DND-41 (cell line): ENCODE measurements at regions not wholly inside any gene's neighbourhood (a gene's known extent, or its start where the extent isn't known, plus 50 kb on each side); places are given as distances from the start of the nearest gene placed in this dataset.

Source experiments
- ATAC-seq: fragments of 200-7000 bp; cut with Tn5 transposase; 3 replicates; pipeline ENCODE4 v1.9.1; 2021; ENCODE audit warnings: low read depth; ENCODE audit not compliant: insufficient read depth
- DNase-seq: peaks from one replicate; pipeline ENCODE4 v3.0.0-alpha.2; 2020
- H2AFZ ChIP-seq: 2 replicates; pipeline ENCODE4 v1.6.0; 2012; ENCODE audit warnings: low read depth, low read length
- H3K27ac ChIP-seq: 2 replicates; pipeline ENCODE4 v1.5.1; 2012; ENCODE audit warnings: low read length, inconsistent platforms
- H3K27me3 ChIP-seq: fragments of 200-600 bp; sonication (generic); 2 replicates; pipeline ENCODE4 v1.6.0; 2012; ENCODE audit warnings: low read length, mild to moderate bottlenecking, inconsistent platforms; ENCODE audit not compliant: insufficient read depth, poor library complexity
- H3K36me3 ChIP-seq: 2 replicates; pipeline ENCODE4 v1.5.1; 2012; ENCODE audit warnings: low read length, inconsistent platforms; ENCODE audit not compliant: insufficient read depth
- H3K4me1 ChIP-seq: 2 replicates; pipeline ENCODE4 v1.5.1; 2012; ENCODE audit warnings: mild to moderate bottlenecking, low read length; ENCODE audit not compliant: insufficient read depth
- H3K4me2 ChIP-seq: 2 replicates; pipeline ENCODE4 v1.6.0; 2012; ENCODE audit warnings: mild to moderate bottlenecking, moderate library complexity, low read length, inconsistent platforms; ENCODE audit not compliant: insufficient read depth
- H3K4me3 ChIP-seq, 2 experiments: fragments of 200-600 bp in 1 of 2; shearing (Covaris generic) in 1 of 2; 2 replicates each; pipeline ENCODE4 v1.5.1; 2012 to 2016; ENCODE audit warnings: inconsistent platforms in 2 of 2, low read length in 2 of 2, mild to moderate bottlenecking in 2 of 2, low read depth in 1 of 2, moderate library complexity in 1 of 2
- H3K79me2 ChIP-seq: 2 replicates; pipeline ENCODE4 v1.6.0; 2012; ENCODE audit warnings: low read length, inconsistent platforms; ENCODE audit not compliant: insufficient read depth
- H3K9ac ChIP-seq: 2 replicates; pipeline ENCODE4 v1.6.0; 2012; ENCODE audit warnings: low read depth, mild to moderate bottlenecking, inconsistent platforms, low read length, moderate library complexity
- H3K9me3 ChIP-seq: 2 replicates; pipeline ENCODE4 v1.5.1; 2012; ENCODE audit warnings: low read length, moderate library complexity, mild to moderate bottlenecking, inconsistent platforms; ENCODE audit not compliant: insufficient read depth, severe bottlenecking
- H4K20me1 ChIP-seq: 2 replicates; pipeline ENCODE4 v1.6.0; 2012; ENCODE audit warnings: low read length; ENCODE audit not compliant: insufficient read depth
- CTCF ChIP-seq: IDR thresholded peaks from 2 replicates; pipeline ENCODE4 v1.5.1; 2012; ENCODE audit warnings: borderline replicate concordance, low read length, moderate library complexity, mild to moderate bottlenecking; ENCODE audit not compliant: poor library complexity, severe bottlenecking; ENCODE audit errors: extremely low read depth
- EZH2 ChIP-seq: IDR thresholded peaks from 3 replicates; pipeline ENCODE4 v1.6.1; 2012; ENCODE audit warnings: borderline replicate concordance, low read depth, mild to moderate bottlenecking, moderate library complexity, low read length, inconsistent platforms; ENCODE audit not compliant: severe bottlenecking

- Histone ChIP-seq H3K9me3 (no peaks in the 10 kb centered on the region), H3K36me3 (no peaks in the 10 kb centered on the region), H3K27me3 (no peaks in the 10 kb centered on the region), H4K20me1 (no peaks in the 10 kb centered on the region), H3K79me2 (no peaks in the 10 kb centered on the region), H3K27ac (no peak overlapping the region), H3K4me2 (no peak overlapping the region), H3K4me1 (no peaks in the 10 kb centered on the region), H3K4me3 (no peak overlapping the region), H2AFZ (no peak overlapping the region), H3K9ac (no peak overlapping the region)
- no peak for ATAC-seq
- no peak for DNase-seq
- TF ChIP-seq EZH2 (no peak), CTCF (no peak)
These were observed 711.1 kb upstream of the EPHA7 start for GRCh38 chr6:94130478-94130877.

- DNase-seq (no peak), ATAC-seq (no peak)
- no peak overlapping the region for H2AFZ ChIP-seq
- no peaks in the 10 kb centered on the region for H3K27me3 ChIP-seq
- H4K20me1 ChIP-seq = no peaks in the 10 kb centered on the region
- H3K4me1 ChIP-seq = no peaks in the 10 kb centered on the region
- TF ChIP-seq CTCF (no peak), EZH2 (no peak)
- no peaks in the 10 kb centered on the region for H3K36me3 ChIP-seq
- H3K79me2 ChIP-seq = no peaks in the 10 kb centered on the region
- H3K9ac ChIP-seq = no peak overlapping the region
- no peak overlapping the region for H3K27ac ChIP-seq
- no peak overlapping the region for H3K4me2 ChIP-seq
- H3K4me3 ChIP-seq = no peak overlapping the region
- H3K9me3 ChIP-seq = no peaks in the 10 kb centered on the region
These were observed 710.6 kb upstream of the EPHA7 start for GRCh38 chr6:94129926-94130325.

GRCh38 chr6:94127716-94128115 lies 708.4 kb upstream of the EPHA7 start:
- Histone ChIP-seq H3K9ac (no peak overlapping the region), H3K4me2 (no peak overlapping the region), H4K20me1 (no peaks in the 10 kb centered on the region), H3K36me3 (no peaks in the 10 kb centered on the region), H3K79me2 (no peaks in the 10 kb centered on the region), H2AFZ (no peak overlapping the region), H3K4me3 (no peak overlapping the region), H3K27ac (no peak overlapping the region), H3K4me1 (no peaks in the 10 kb centered on the region), H3K27me3 (no peaks in the 10 kb centered on the region), H3K9me3 (no peaks in the 10 kb centered on the region)
- ATAC-seq = no peak
- TF ChIP-seq CTCF = no peak
- no peak for TF ChIP-seq EZH2
- no peak for DNase-seq

DNA sequence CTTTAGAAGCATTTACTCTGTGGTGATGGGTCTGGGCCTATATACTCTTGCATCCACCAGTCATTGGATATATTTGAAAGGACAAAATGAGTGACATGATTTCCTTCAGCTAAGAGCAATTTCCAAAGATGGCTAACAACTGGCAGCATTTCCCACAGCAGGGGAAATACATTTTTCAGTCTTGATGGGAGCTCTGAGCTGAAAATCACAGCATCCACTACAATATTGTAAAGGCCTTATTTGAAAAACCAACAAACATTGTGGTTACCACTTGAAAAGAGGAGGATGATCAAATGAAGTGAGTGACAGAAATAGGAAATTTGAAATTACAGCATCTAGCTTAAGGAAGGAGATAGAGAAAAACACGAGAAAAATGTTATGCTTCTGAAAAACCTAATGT lies 705.0 kb upstream of the EPHA7 start:
- Histone ChIP-seq H3K4me3 (no peak overlapping the region), H2AFZ (no peak overlapping the region), H3K36me3 (no peaks in the 10 kb centered on the region), H3K4me2 (no peak overlapping the region), H3K4me1 (no peaks in the 10 kb centered on the region), H4K20me1 (no peaks in the 10 kb centered on the region), H3K9ac (no peak overlapping the region), H3K79me2 (no peaks in the 10 kb centered on the region), H3K27me3 (no peaks in the 10 kb centered on the region), H3K27ac (no peak overlapping the region), H3K9me3 (no peaks in the 10 kb centered on the region)
- DNase-seq (no peak), ATAC-seq (no peak)
- TF ChIP-seq CTCF = no peak
- TF ChIP-seq EZH2 = no peak
